ENCODE measurements at regions not wholly inside any gene's neighbourhood (a gene's known extent, or its start where the extent isn't known, plus 50 kb on each side); places are given as distances from the start of the nearest gene placed in this dataset.

- no peak overlapping the region for H3K27ac ChIP-seq
- H3K36me3 ChIP-seq: no peaks in the 10 kb centered on the region
- H3K4me1 ChIP-seq (ENCODE audit: insufficient read depth): no peaks in the 10 kb centered on the region
- no peak for DNase-seq
- intact Hi-C loops (cut with DNase I): no loop called here
- H3K4me3 ChIP-seq: no peak overlapping the region
- H3K9me3 ChIP-seq: no peaks in the 10 kb centered on the region
- no peaks in the 10 kb centered on the region for H3K27me3 ChIP-seq
- 71 to 82% (median 81%) methylated on average over 2 of the region's 2 CpGs for WGBS, 3 donors
- TF ChIP-seq EP300 (IDR thresholded peaks at IDR 0.05) (no peak), POLR2A (IDR thresholded peaks at IDR 0.05) (no peak), CTCF (IDR thresholded peaks at IDR 0.05) (no peak)
These were observed 84.3 kb upstream of the SORCS3 start for GRCh38 chr10:104556831-104557230.

- H3K27ac ChIP-seq: no peak overlapping the region
- 74 to 78% (median 76%) methylated on average over 6 of the region's 6 CpGs for WGBS, 3 donors
- no peak overlapping the region for H3K4me3 ChIP-seq
- no peaks in the 10 kb centered on the region for H3K27me3 ChIP-seq
- H3K9me3 ChIP-seq: no peaks in the 10 kb centered on the region
- TF ChIP-seq POLR2A (IDR thresholded peaks at IDR 0.05) (no peak), CTCF (IDR thresholded peaks at IDR 0.05) (no peak), EP300 (IDR thresholded peaks at IDR 0.05) (no peak)
- no peaks in the 10 kb centered on the region for H3K36me3 ChIP-seq
- DNase-seq: no peak
- H3K4me1 ChIP-seq (ENCODE audit: insufficient read depth): no peaks in the 10 kb centered on the region
- intact Hi-C loops (cut with DNase I): no loop called here
These were observed 83.1 kb upstream of the SORCS3 start for GRCh38 chr10:104557966-104558365.

- H3K4me3 ChIP-seq: no peak overlapping the region
- no peak for DNase-seq
- H3K27me3 ChIP-seq: no peaks in the 10 kb centered on the region
- no peaks in the 10 kb centered on the region for H3K9me3 ChIP-seq
- TF ChIP-seq POLR2A (IDR thresholded peaks at IDR 0.05): no peak
- TF ChIP-seq CTCF (IDR thresholded peaks at IDR 0.05): no peak
- TF ChIP-seq EP300 (IDR thresholded peaks at IDR 0.05): no peak
- H3K36me3 ChIP-seq: no peaks in the 10 kb centered on the region
- 14 to 23% (median 16%) methylated on average over 5 of the region's 5 CpGs for WGBS, 3 donors
- H3K4me1 ChIP-seq (ENCODE audit: insufficient read depth): no peaks in the 10 kb centered on the region
- no peak overlapping the region for H3K27ac ChIP-seq
- intact Hi-C loops (cut with DNase I): no loop called here
These were observed 81.2 kb upstream of the SORCS3 start for GRCh38 chr10:104559935-104560334.

- intact Hi-C loops (cut with DNase I): no loop called here
- Histone ChIP-seq H3K9me3 (no peaks in the 10 kb centered on the region), H3K4me3 (no peak overlapping the region), H3K36me3 (no peaks in the 10 kb centered on the region), H3K27ac (no peak overlapping the region), H3K27me3 (no peaks in the 10 kb centered on the region), H3K4me1 (ENCODE audit: insufficient read depth) (no peaks in the 10 kb centered on the region)
- no peak for TF ChIP-seq EP300 (IDR thresholded peaks at IDR 0.05)
- no peak for TF ChIP-seq CTCF (IDR thresholded peaks at IDR 0.05)
- no peak for TF ChIP-seq POLR2A (IDR thresholded peaks at IDR 0.05)
- 68 to 88% (median 80%) methylated on average over 1 of the region's 1 CpG for WGBS, 3 donors
- DNase-seq: no peak
These were observed 78.0 kb upstream of the SORCS3 start for GRCh38 chr10:104563051-104563450.

- Histone ChIP-seq H3K36me3 (no peaks in the 10 kb centered on the region), H3K27me3 (no peaks in the 10 kb centered on the region), H3K9me3 (no peaks in the 10 kb centered on the region), H3K4me1 (ENCODE audit: insufficient read depth) (no peaks in the 10 kb centered on the region), H3K4me3 (no peak overlapping the region), H3K27ac (no peak overlapping the region)
- TF ChIP-seq POLR2A (IDR thresholded peaks at IDR 0.05): no peak
- no peak for TF ChIP-seq EP300 (IDR thresholded peaks at IDR 0.05)
- no peak for TF ChIP-seq CTCF (IDR thresholded peaks at IDR 0.05)
- intact Hi-C loops (cut with DNase I): no loop called here
- DNase-seq: no peak
These were observed 77.5 kb upstream of the SORCS3 start for GRCh38 chr10:104563548-104563947.
